Activated CD4-positive, alpha-beta T cell treated with anti-CD3 and anti-CD28 coated beads for 36 hours (primary cell): ENCODE measurements at regions not wholly inside any gene's neighbourhood (a gene's known extent, or its start where the extent isn't known, plus 50 kb on each side); places are given as distances from the start of the nearest gene placed in this dataset.

Experiments used
- ATAC-seq: fragments of 200-7000 bp; cut with Tn5 transposase; one replicate; pipeline ENCODE4 v1.10.0; 2021; ENCODE audit warnings: mild to moderate bottlenecking, moderate library complexity
- CTCF ChIA-PET: fragments of 350-600 bp; sonication (Branson Sonifier 250); formaldehyde crosslinking; loops from one replicate; lab custom pipeline; 2021; ENCODE audit warnings: antibody characterized with exemption; lab: Charles Lee
- POLR2A ChIA-PET: fragments of 350-600 bp; sonication (Branson Sonifier 250); formaldehyde crosslinking; loops from one replicate; lab custom pipeline; 2021; ENCODE audit warnings: antibody characterized with exemption, inconsistent platforms; lab: Charles Lee
- DNase-seq: peaks from one replicate; pipeline ENCODE4 v3.0.0-alpha.2; 2020
- H3K27ac Mint-ChIP-seq: one replicate; pipeline ENCODE4 v1.8.0; 2021; ENCODE audit warnings: mixed read lengths
- H3K27me3 Mint-ChIP-seq: one replicate; pipeline ENCODE4 v1.8.0; 2021; ENCODE audit warnings: mixed read lengths
- H3K36me3 Mint-ChIP-seq: one replicate; pipeline ENCODE4 v1.8.0; 2021; ENCODE audit warnings: low read depth, mixed read lengths
- H3K4me1 Mint-ChIP-seq: one replicate; pipeline ENCODE4 v1.8.0; 2021; ENCODE audit warnings: mixed read lengths
- H3K4me3 Mint-ChIP-seq: one replicate; pipeline ENCODE4 v1.8.0; 2021; ENCODE audit warnings: mild to moderate bottlenecking, moderate library complexity, mixed read lengths
- H3K9me3 Mint-ChIP-seq: one replicate; pipeline ENCODE4 v1.8.0; 2021; ENCODE audit warnings: low read depth, mixed read lengths
- intact Hi-C, 2 experiments: fragments of 100-400 bp; cut with DNase I in 1 of 2; cut with micrococcal nuclease in 1 of 2; formaldehyde crosslinking; loops; one replicate each; pipeline versions ENCODE4 v1.14.2 to v1.15.1; 2022 to 2024; cut with DNase I, micrococcal nuclease

DNA sequence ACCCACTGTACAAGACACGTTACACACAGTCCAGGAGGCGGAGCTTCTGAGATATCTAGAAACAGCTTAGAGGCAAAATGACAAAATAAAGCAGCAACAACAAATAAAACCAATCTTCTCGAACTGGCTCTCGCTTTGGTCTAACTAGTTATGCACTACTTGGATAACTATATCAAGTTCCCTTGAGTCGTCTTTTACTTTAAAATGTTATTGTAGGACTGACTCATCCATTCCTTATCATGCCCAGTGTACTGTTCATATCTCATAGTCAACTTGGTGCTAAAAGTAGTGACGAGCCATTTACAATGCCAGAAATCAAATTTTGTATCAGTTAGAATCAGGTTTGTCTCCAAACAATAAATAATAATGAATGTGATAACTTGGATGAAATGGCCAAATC, 102.5 kb upstream of the SLC35G4 start:
- intact Hi-C loops = no loop called here
- Mint-ChIP-seq H3K4me1 (peaks cover 2% of the 10 kb centered on the region), H3K9me3 (no peaks in the 10 kb centered on the region), H3K27me3 (peaks cover 6% of the 10 kb centered on the region), H3K4me3 (no peak overlapping the region), H3K27ac (no peak overlapping the region), H3K36me3 (no peaks in the 10 kb centered on the region)
- ChIA-PET POLR2A (interaction anchor here (0.6 kb wide), 1 partner anchor 138 kb away, joined by 3 read pairs; no protein-coding TSS in a partner anchor), CTCF (no interaction called here)
- DNase-seq = no peak
- ATAC-seq = no peak

DNA sequence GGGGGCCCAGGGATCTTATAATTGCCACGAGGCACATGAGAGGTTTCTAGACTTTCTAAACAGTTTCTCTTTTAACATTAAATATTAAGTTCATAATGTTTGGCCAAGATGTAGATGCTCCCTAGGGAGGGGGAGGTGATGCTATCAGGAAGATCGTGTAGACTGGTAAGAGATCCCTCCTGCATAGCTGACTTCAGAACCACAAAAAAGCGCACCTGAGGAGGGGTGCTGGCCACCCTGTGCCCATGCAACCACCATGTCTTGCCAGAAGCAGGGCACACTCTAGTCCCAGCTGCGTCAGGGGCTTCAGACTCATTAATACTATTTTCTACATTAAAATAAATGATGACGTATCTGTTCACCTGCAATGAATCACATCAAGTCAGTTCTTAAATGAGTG, 103.4 kb upstream of the SLC35G4 start:
- no peak overlapping the region for H3K27ac Mint-ChIP-seq
- H3K4me3 Mint-ChIP-seq = no peak overlapping the region
- ATAC-seq (no peak), DNase-seq (no peak)
- intact Hi-C loops = no loop called here
- CTCF ChIA-PET = no interaction called here
- H3K9me3 Mint-ChIP-seq = no peaks in the 10 kb centered on the region
- H3K4me1 Mint-ChIP-seq = no peaks in the 10 kb centered on the region
- peaks cover 6% of the 10 kb centered on the region for H3K27me3 Mint-ChIP-seq
- H3K36me3 Mint-ChIP-seq = no peaks in the 10 kb centered on the region
- POLR2A ChIA-PET = no interaction called here

DNA sequence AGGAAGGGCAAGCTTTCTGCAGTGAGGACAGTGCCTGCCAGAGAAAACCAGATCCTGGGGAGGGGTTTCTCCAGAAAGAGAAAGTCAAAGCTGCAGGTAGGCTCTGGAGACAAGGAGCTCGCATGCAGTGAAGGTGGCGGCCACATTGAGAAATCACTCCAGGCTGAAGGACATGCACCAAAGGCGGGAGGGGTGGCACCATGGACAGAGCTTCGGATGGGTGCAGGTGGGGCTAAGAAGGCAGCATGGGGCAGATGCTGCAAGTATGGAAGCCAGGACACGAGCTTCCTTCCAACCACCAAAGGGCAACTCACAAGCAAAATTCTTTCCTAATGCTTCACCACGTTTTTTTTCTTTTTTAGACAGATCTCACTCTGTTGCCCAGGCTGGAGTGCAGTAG, 104.4 kb upstream of the SLC35G4 start:
- Mint-ChIP-seq H3K4me3 (no peak overlapping the region), H3K4me1 (no peaks in the 10 kb centered on the region), H3K27me3 (peaks cover 6% of the 10 kb centered on the region), H3K36me3 (no peaks in the 10 kb centered on the region), H3K27ac (no peak overlapping the region), H3K9me3 (no peaks in the 10 kb centered on the region)
- DNase-seq (no peak), ATAC-seq (no peak)
- ChIA-PET POLR2A (interaction anchor here (0.6 kb wide), 2 partner anchors 52 to 1248 kb away, joined by 3 to 5 read pairs; no protein-coding TSS in a partner anchor), CTCF (no interaction called here)
- intact Hi-C loops = no loop called here

DNA sequence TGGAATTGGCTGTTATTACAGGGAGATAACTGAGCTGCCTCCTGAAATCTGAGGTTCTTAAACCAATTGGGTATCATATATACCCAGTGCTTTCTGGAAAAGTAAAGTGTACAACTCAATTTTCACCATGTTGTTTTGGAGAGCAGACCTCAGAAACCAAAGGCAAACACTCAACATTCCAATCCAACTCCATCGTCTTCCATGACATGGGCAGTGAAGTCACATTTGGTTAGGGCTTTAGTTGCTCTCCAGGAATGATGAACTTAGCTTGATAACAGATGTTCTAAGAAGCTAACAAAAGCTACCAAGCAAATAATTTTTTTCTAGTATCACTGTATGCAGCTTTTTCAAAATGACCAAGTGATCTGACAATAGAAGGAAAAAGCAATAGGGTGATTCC, 107.0 kb upstream of the SLC35G4 start:
- no peaks in the 10 kb centered on the region for H3K36me3 Mint-ChIP-seq
- CTCF ChIA-PET = interaction anchor here (1.0 kb wide), 1 partner anchor 16 kb away, joined by 3 read pairs; no protein-coding TSS in a partner anchor
- no peak for ATAC-seq
- no peak for DNase-seq
- no peak overlapping the region for H3K4me3 Mint-ChIP-seq
- H3K4me1 Mint-ChIP-seq = no peaks in the 10 kb centered on the region
- H3K9me3 Mint-ChIP-seq = no peaks in the 10 kb centered on the region
- POLR2A ChIA-PET = no interaction called here
- peaks cover 8% of the 10 kb centered on the region for H3K27me3 Mint-ChIP-seq
- no peak overlapping the region for H3K27ac Mint-ChIP-seq
- intact Hi-C loops = no loop called here

DNA sequence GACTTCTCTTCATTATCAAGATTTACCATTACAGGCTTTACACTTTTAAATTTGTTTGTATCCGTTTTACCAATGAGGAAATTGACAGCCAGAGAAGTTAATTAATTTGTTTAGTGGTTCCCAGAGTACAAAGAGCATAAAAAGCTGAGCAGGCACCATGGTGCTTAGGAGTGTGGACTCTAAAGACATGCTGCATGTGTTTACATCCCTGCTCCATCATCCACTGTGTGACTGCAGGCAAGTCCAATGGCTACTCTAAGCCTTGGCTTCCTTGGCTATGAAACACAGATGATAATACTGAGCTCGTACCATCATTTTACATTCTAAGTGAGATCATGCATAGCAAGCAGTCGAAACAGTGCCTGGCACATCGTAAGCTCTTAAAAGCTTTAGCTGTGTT, 108.0 kb upstream of the SLC35G4 start:
- intact Hi-C loops = no loop called here
- ChIA-PET POLR2A (no interaction called here), CTCF (no interaction called here)
- H3K4me3 Mint-ChIP-seq = no peak overlapping the region
- H3K36me3 Mint-ChIP-seq = no peaks in the 10 kb centered on the region
- no peaks in the 10 kb centered on the region for H3K9me3 Mint-ChIP-seq
- DNase-seq (no peak), ATAC-seq (no peak)
- peaks cover 8% of the 10 kb centered on the region for H3K27me3 Mint-ChIP-seq
- no peaks in the 10 kb centered on the region for H3K4me1 Mint-ChIP-seq
- H3K27ac Mint-ChIP-seq = no peak overlapping the region

DNA sequence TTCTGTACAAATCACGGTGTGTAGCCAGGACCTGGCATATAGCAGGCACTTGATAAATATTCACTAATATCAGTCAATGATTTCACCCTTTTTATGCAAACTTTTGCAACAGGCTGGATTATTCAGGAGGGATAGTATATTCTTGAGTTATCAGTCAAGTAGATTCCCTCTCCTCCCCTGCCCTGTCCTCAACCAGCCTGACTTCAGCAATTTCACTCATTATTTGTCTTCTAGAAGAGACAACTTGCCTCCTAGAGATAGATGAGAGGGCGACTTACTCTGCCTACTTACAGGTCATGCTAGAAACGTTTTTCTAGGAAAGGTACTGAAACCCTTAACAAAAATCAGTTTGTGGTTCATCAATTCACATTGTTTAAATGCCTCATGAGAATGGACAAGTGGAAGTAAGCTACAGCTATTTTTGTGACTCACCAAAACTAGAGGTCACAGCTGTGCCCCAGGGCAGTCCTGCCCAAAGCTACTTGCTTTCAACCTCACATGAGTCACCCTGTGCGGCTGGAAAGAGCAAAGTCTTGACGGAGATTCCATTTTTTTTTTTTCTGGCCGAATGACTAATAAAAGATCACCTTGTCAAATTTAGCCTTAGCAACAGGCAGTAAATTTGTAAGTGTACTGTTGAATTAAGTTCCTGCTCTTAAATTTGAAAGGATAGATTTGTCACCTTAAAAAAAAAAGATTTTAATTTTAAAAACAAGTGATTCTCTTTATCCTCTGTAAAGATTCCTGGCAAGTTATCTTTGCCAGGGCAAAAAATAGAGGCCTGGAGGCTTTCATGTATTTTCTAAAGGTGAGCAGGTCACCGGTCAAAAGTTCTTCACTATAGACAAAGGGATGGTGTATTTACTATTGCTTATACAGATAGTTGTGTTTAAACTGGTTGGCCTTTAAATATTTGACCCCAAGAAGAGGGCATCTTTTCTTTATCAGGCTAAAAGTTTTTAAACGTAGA, 109.0 kb upstream of the SLC35G4 start:
- DNase-seq (no peak), ATAC-seq (no peak)
- CTCF ChIA-PET = interaction anchor here (0.7 kb wide), 1 partner anchor 1626 kb away, joined by 3 read pairs; no protein-coding TSS in a partner anchor
- Mint-ChIP-seq H3K9me3 (no peaks in the 10 kb centered on the region), H3K27ac (no peak overlapping the region), H3K4me1 (no peaks in the 10 kb centered on the region), H3K36me3 (no peaks in the 10 kb centered on the region), H3K27me3 (peaks cover 8% of the 10 kb centered on the region), H3K4me3 (no peak overlapping the region)
- POLR2A ChIA-PET = no interaction called here
- intact Hi-C loops = no loop called here

DNA sequence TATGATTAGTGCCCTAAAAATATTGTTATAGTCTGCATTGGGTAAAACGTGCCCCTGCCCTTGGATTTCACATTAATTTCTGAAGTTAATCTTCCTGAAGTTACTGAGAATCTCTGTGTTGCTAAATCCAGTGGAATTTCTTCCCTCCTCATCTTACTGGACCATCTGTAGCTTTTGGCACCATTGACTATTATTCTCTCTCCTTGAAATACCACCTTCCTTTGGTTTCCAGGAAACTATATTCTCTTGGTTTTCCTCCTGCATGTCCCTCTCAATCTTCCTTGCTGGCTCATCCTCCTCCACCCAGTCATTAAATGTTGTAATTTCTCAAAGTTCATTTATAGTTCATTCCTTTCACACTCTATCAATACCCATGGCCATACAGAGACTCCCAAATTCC, 110.6 kb upstream of the SLC35G4 start:
- no peaks in the 10 kb centered on the region for H3K36me3 Mint-ChIP-seq
- ChIA-PET POLR2A (no interaction called here), CTCF (no interaction called here)
- no peaks in the 10 kb centered on the region for H3K4me1 Mint-ChIP-seq
- ATAC-seq (no peak), DNase-seq (no peak)
- H3K9me3 Mint-ChIP-seq = no peaks in the 10 kb centered on the region
- H3K4me3 Mint-ChIP-seq = no peak overlapping the region
- intact Hi-C loops = no loop called here
- H3K27me3 Mint-ChIP-seq = peaks cover 5% of the 10 kb centered on the region
- no peak overlapping the region for H3K27ac Mint-ChIP-seq

DNA sequence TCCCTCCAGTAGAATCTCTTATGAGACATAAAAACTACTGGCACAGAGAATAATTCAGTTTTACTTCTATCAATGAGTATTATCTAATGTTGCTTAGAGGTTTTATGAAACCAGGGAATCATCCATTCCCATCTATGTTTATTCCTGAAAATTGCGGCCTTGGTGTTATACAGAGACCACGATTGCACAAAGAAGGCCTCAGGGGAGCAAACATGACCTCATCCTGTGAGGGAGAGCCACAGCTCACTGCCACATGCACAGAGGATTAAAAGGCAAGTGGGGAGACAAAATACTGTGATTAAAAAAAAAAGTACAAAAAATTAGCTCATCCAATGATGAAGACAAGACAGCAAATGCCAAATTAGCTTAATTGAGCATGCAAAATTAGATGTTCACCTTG, 111.8 kb upstream of the SLC35G4 start:
- CTCF ChIA-PET = no interaction called here
- intact Hi-C loops = no loop called here
- ATAC-seq = no peak

DNA sequence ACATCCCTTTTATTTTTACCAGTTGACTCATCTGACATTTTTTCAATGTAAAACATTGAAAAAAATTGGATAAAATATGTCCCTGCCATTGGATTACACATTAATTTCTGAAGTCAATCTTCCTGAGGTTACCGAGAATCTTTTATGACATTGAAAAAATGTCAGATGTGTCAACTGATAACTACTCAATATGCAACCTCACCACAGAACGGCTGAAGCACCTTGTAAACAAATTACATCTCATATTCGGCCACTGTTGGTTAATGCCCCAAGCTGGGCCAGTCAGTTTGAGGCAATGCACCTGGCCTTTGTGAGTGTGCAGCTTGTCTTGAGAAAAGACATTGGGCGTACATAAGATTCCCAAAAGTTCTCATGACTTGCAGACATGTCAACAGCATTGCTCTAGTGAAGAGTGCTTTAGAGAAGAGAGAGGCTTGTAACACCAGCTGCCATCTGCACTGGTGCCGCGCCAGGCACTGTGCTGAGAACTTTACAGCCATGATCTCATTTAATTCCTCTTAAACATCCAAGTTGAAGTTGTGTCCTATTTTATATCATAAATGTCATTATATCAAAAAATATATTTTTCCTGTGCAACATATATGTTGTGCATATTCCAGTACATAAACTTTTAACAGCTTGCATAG, 112.7 kb upstream of the SLC35G4 start:
- Mint-ChIP-seq H3K4me1 (no peaks in the 10 kb centered on the region), H3K36me3 (no peaks in the 10 kb centered on the region), H3K4me3 (no peak overlapping the region), H3K27me3 (peaks cover 5% of the 10 kb centered on the region), H3K9me3 (no peaks in the 10 kb centered on the region), H3K27ac (no peak overlapping the region)
- DNase-seq (no peak), ATAC-seq (no peak)
- ChIA-PET POLR2A (no interaction called here), CTCF (no interaction called here)
- intact Hi-C loops = no loop called here

More for the DNA sequence above, 111.8 kb upstream of the SLC35G4 start:
- no peak overlapping the region for H3K4me3 Mint-ChIP-seq
- H3K27ac Mint-ChIP-seq = no peak overlapping the region
- no peaks in the 10 kb centered on the region for H3K4me1 Mint-ChIP-seq
- no peaks in the 10 kb centered on the region for H3K9me3 Mint-ChIP-seq
- DNase-seq = no peak
- POLR2A ChIA-PET = no interaction called here
- H3K27me3 Mint-ChIP-seq = peaks cover 5% of the 10 kb centered on the region
- no peaks in the 10 kb centered on the region for H3K36me3 Mint-ChIP-seq

DNA sequence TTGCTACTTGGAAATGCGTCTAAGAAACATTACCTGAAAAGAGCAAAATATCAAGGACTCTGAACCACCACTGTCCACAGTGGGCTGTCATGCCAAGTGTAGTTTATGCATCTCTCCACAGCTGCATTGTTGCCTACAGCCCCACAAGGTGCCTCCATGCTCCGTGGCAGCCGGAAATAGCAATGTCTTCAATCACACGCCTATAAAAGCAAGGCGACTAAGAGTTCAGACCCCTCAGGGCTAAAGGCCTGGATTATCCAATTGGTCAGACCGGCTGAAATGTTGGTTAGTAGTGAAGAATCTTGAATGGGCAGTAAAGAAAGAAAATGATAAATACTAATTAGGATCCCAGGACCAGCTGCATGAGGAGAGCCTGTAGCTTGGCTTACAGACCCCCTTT, 114.0 kb upstream of the SLC35G4 start:
- ChIA-PET CTCF (no interaction called here), POLR2A (no interaction called here)
- no peak for ATAC-seq
- H3K4me1 Mint-ChIP-seq = no peaks in the 10 kb centered on the region
- no peak overlapping the region for H3K4me3 Mint-ChIP-seq
- H3K9me3 Mint-ChIP-seq = no peaks in the 10 kb centered on the region
- no peak for DNase-seq
- intact Hi-C loops = no loop called here
- peaks cover 5% of the 10 kb centered on the region for H3K27me3 Mint-ChIP-seq
- H3K36me3 Mint-ChIP-seq = no peaks in the 10 kb centered on the region
- no peak overlapping the region for H3K27ac Mint-ChIP-seq

DNA sequence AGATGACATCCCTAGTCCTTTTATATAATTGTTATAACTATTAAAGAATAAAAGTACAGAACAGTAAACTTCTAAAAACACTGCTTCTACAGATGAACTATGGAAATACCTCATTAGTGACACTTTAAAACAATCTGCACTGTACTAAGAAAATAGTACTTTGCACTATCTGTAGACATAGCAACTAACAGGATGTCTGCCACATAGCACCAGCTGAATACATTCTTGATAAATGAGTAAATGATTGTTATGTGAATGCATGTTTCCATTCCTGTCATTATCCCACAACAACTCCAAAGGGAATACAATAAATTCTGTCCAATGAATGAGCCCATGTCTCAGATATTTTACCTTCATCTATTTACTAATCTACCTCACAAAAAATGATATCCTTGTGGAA, 115.3 kb upstream of the SLC35G4 start:
- Mint-ChIP-seq H3K4me3 (no peak overlapping the region), H3K9me3 (no peaks in the 10 kb centered on the region)
- CTCF ChIA-PET = interaction anchor here (1.0 kb wide), 1 partner anchor 11 kb away, joined by 3 read pairs; no protein-coding TSS in a partner anchor

More for the DNA sequence above, 115.3 kb upstream of the SLC35G4 start:
- no peak for DNase-seq
- POLR2A ChIA-PET = no interaction called here
- H3K4me1 Mint-ChIP-seq = no peaks in the 10 kb centered on the region
- H3K36me3 Mint-ChIP-seq = no peaks in the 10 kb centered on the region
- H3K27ac Mint-ChIP-seq = no peak overlapping the region
- intact Hi-C loops = no loop called here
- no peaks in the 10 kb centered on the region for H3K27me3 Mint-ChIP-seq
- no peak for ATAC-seq
